ENCODE measurements at regions not wholly inside any gene's neighbourhood (a gene's known extent, or its start where the extent isn't known, plus 50 kb on each side); places are given as distances from the start of the nearest gene placed in this dataset.

DNA sequence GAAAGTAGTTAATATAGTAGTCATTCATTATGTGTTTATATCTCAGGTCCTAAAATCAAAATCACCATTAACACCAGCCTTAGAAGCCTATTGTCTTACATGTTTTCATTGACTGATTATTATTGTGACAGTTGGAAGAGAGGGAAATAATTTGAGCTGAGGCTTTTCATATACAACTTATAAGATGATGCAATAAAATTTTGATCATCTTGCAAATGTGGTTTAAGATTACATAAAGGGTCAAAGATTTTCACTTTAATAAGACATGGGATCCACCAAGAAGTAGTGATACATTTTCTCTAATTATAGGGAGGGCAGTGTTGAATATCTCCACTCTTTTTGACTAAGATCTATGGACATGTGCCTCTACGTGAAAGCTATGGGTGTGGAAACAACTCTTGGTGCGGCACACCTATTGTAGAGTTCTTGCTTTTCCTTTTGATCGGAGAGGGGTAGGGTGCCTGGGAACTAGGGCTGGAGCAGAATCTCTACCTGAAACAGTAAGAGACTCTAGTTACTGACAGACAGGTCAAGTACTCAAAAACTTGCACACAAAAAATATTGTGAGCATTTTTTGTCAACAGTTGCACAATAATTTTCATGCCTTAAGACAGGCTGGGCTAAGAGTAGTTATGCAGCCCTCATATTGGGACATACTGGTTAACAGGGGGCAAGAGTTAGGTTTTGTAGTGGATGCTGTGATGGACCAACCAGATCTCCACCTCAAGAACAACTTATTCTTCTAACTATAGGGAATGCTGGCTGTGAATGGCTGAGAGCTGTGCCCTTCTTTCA, 139.3 kb upstream of the FST start:
- WGBS, 10 experiments, result 63 to 100% (median 92%) methylated on average over 1 to 3 of the region's 3 CpGs; no CpG with 5 or more reads in 3 of the 10 experiments
- no peak overlapping the region for H3K27ac ChIP-seq
- in situ Hi-C loops (cut with MboI; ENCODE audit: low pct_unique_long_range_greater_than_20kb in 2 of 9, low sequenced_read_pairs in 9 of 9, unreplicated experiment in 9 of 9), result no loop called here
- H3K4me3 ChIP-seq, result no peak overlapping the region
- H3K4me1 ChIP-seq (replicated peaks in 1 of 2), result no peaks in the 10 kb centered on the region
- ATAC-seq (replicated peaks in 6 of 8), result no peak

DNA sequence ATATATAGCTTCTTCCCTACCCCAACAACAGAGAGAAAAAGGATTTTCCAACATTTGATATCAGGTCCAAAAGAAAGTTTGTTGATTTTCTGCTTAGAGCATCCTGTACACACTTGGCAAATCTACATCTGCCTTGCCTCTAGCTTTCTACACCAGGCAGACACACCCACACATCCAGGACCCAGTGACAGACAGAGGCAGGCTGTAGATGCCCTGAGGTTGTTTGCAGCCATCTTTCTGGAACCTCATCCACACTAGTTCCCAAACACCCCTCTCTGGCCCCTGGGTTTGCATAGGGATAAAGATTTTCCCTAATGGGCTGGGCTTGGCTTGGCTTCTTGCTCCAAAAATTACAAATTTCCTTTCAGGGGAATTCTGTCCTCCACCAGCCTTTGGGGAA, 138.2 kb upstream of the FST start:
- Histone ChIP-seq H3K4me1 (replicated peaks in 1 of 2) (no peaks in the 10 kb centered on the region), H3K4me3 (no peak overlapping the region), H3K27ac (no peak overlapping the region)
- ATAC-seq (replicated peaks in 6 of 8), result peak in 2 of 8 experiments; percentile 56 to 66
- in situ Hi-C loops (cut with MboI; ENCODE audit: low pct_unique_long_range_greater_than_20kb in 2 of 9, low sequenced_read_pairs in 9 of 9, unreplicated experiment in 9 of 9), result no loop called here

DNA sequence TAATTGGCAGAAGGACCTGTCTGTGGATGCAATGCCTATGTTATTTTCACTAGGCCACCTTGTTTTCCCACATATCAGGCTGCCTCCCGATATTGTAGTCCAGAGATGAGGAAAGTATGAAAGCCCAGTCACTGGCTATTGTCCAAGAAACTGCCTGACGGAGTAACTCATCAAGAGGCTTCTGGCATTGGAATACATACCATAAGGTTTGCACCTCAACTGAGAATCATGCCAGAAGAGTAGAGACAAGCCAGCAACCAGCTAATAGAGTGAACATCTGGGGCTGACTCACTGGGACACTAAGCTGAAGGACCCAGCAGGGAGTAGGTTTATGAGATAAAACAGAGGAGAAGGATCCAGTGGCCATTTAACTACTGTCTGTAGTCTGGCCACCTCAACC, 137.2 kb upstream of the FST start:
- Histone ChIP-seq H3K4me1 (replicated peaks in 1 of 2) (no peaks in the 10 kb centered on the region), H3K27ac (no peak overlapping the region), H3K4me3 (no peak overlapping the region)
- peak in 2 of 8 experiments; percentile 43 to 52 for ATAC-seq (replicated peaks in 6 of 8)
- 0 to 93% (median 80%) methylated on average over 1 to 2 of the region's 2 CpGs; no CpG with 5 or more reads in 2 of the 10 experiments for WGBS, 10 experiments
- in situ Hi-C loops (cut with MboI; ENCODE audit: low pct_unique_long_range_greater_than_20kb in 2 of 9, low sequenced_read_pairs in 9 of 9, unreplicated experiment in 9 of 9), result no loop called here

DNA sequence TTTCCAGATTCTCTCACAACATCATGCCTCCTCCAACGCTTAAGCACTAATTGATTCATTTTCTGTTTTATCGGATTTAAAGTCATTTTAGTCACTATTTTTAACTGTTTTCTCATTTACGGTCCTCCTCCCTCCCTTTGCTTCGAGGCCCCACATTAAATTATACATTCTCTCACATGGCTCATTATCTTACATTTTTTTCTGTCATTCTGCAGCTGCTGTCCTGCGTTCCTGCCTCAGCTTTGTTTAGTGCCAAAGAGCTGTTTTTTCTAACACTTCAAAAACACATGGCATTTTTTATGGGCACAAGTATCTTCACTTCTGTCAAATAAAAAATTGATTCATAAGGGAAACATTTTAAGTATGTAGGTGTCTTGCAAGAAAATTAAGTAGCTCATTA, 130.1 kb upstream of the FST start:
- in situ Hi-C loops (cut with MboI; ENCODE audit: low pct_unique_long_range_greater_than_20kb in 2 of 9, low sequenced_read_pairs in 9 of 9, unreplicated experiment in 9 of 9), result no loop called here
- no peaks in the 10 kb centered on the region for H3K4me1 ChIP-seq (replicated peaks in 1 of 2)
- no peak overlapping the region for H3K27ac ChIP-seq
- ATAC-seq (replicated peaks in 6 of 8), result peak in 1 of 8 experiments; percentile 32
- WGBS, 10 experiments, result 14 to 92% (median 67%) methylated on average over 3 to 5 of the region's 5 CpGs; no CpG with 5 or more reads in 1 of the 10 experiments
- H3K4me3 ChIP-seq, result no peak overlapping the region

GRCh38 chr5:53350991-53351770, 129.2 kb upstream of the FST start:
- in situ Hi-C loops (cut with MboI; ENCODE audit: low pct_unique_long_range_greater_than_20kb in 2 of 9, low sequenced_read_pairs in 9 of 9, unreplicated experiment in 9 of 9), result no loop called here
- peak in 1 of 8 experiments; percentile 29 for ATAC-seq (replicated peaks in 6 of 8)
- Histone ChIP-seq H3K4me3 (no peak overlapping the region), H3K27ac (no peak overlapping the region), H3K4me1 (replicated peaks in 1 of 2) (no peaks in the 10 kb centered on the region)
- 59 to 96% (median 94%) methylated on average over 3 to 4 of the region's 4 CpGs; no CpG with 5 or more reads in 3 of the 10 experiments for WGBS, 10 experiments

GRCh38 chr5:53355316-53355715, 125.1 kb upstream of the FST start:
- no peak for ATAC-seq (replicated peaks in 6 of 8)
- no peak overlapping the region for H3K27ac ChIP-seq
- no peaks in the 10 kb centered on the region for H3K4me1 ChIP-seq (replicated peaks in 1 of 2)
- in situ Hi-C loops (cut with MboI; ENCODE audit: low pct_unique_long_range_greater_than_20kb in 2 of 9, low sequenced_read_pairs in 9 of 9, unreplicated experiment in 9 of 9), result no loop called here
- H3K4me3 ChIP-seq, result no peak overlapping the region
- 57 to 100% (median 79%) methylated on average over 1 to 5 of the region's 5 CpGs; no CpG with 5 or more reads in 3 of the 10 experiments for WGBS, 10 experiments

DNA sequence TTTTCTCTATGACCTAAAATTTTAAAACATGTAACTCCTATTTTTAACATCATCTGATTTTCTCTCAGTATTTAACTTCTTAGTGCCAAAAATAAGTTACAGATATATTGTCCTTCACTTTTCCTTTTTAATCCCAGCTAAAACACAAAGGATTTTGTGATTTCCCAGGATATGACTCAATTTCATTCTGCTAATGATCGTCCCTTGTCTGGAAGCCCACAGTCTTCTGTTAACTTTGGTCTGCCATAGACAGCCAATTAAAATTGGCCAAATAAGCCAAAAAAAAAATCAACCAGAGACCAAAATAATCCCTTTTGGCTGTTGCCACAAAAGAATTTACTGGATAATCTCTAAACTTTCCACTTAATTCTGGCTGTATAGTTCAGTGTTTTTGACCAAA, 124.5 kb upstream of the FST start:
- ATAC-seq (replicated peaks in 6 of 8), result no peak
- H3K4me1 ChIP-seq (replicated peaks in 1 of 2), result no peaks in the 10 kb centered on the region
- no peak overlapping the region for H3K27ac ChIP-seq
- WGBS, 10 experiments, result 0 to 100% (median 78%) methylated on average over 1 of the region's 1 CpG; no CpG with 5 or more reads in 1 of the 10 experiments
- H3K4me3 ChIP-seq, result no peak overlapping the region
- in situ Hi-C loops (cut with MboI; ENCODE audit: low pct_unique_long_range_greater_than_20kb in 2 of 9, low sequenced_read_pairs in 9 of 9, unreplicated experiment in 9 of 9), result no loop called here

DNA sequence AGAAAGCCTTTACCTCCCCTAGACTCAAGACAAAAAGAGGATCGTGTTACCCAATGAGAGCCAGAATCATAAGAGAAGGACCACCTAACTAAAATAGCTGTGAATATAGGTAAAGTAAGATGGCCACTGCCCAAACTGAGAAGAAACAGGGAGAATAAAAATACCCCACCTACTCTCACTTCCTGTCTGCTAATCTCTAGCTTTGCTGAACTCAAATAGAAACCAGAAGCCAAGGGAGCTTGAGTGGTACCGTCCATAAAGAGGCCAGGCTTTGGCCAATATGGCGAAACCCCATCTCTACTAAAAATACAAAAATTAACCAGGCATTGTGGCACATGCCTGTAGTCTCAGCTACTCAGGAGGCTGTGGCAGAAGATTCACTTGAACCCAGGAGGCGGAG, 123.0 kb upstream of the FST start:
- ATAC-seq (replicated peaks in 6 of 8), result no peak
- Histone ChIP-seq H3K27ac (no peak overlapping the region), H3K4me1 (replicated peaks in 1 of 2) (no peaks in the 10 kb centered on the region), H3K4me3 (no peak overlapping the region)
- WGBS, 10 experiments, result 86 to 100% (median 93%) methylated on average over 1 to 4 of the region's 4 CpGs; no CpG with 5 or more reads in 2 of the 10 experiments
- in situ Hi-C loops (cut with MboI; ENCODE audit: low pct_unique_long_range_greater_than_20kb in 2 of 9, low sequenced_read_pairs in 9 of 9, unreplicated experiment in 9 of 9), result no loop called here

DNA sequence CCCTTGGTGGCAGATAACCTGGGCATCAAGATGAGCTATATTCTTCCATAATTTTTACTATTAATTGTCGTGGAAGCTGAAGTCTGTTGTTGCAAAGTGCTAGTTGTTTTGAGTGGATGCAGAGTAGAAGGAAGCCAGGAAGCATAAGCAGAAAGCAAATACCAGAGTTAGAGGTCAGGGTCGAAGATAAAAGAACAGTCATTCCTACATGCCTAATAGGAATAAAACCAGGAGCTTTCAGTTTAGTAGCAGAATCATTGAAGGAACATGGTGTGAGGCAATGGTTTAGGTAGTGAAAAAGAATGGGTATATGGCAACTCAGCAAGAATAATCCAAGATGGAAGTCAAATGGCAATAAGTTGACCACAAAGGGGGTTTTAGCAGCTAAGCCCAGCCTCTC, 121.6 kb upstream of the FST start:
- H3K4me1 ChIP-seq (replicated peaks in 1 of 2), result no peaks in the 10 kb centered on the region
- H3K27ac ChIP-seq, result no peak overlapping the region
- in situ Hi-C loops (cut with MboI; ENCODE audit: low pct_unique_long_range_greater_than_20kb in 2 of 9, low sequenced_read_pairs in 9 of 9, unreplicated experiment in 9 of 9), result no loop called here
- 56 to 100% (median 82%) methylated on average over 1 to 2 of the region's 2 CpGs; no CpG with 5 or more reads in 2 of the 10 experiments for WGBS, 10 experiments
- ATAC-seq (replicated peaks in 6 of 8), result no peak
- H3K4me3 ChIP-seq, result no peak overlapping the region

- H3K27ac ChIP-seq, result no peak overlapping the region
- in situ Hi-C loops (cut with MboI; ENCODE audit: low pct_unique_long_range_greater_than_20kb in 2 of 9, low sequenced_read_pairs in 9 of 9, unreplicated experiment in 9 of 9), result no loop called here
- WGBS, 10 experiments, result 6 to 94% (median 79%) methylated on average over 2 to 4 of the region's 4 CpGs
- no peaks in the 10 kb centered on the region for H3K4me1 ChIP-seq (replicated peaks in 1 of 2)
- H3K4me3 ChIP-seq, result no peak overlapping the region
- ATAC-seq (replicated peaks in 6 of 8), result no peak
Observed at GRCh38 chr5:53359916-53360517, 120.4 kb upstream of the FST start.

DNA sequence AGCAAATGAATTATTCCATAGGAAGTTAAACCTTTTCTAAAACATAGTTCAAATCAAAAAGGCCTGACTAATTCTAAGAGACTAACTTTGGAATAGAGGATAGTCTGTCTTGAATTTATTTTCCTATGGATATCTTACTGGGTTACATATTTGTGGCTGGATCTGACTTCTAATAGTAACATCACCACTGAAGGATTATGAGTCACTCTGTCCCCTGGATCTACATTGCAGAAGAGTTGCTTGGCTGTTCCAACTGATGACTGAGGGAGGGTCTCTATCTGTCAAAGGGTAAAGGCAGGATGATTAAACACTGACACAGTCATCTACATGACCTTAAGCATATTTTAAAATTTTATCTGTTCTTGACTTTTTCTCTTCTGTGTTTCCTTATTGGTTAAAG, 119.6 kb upstream of the FST start:
- Histone ChIP-seq H3K27ac (no peak overlapping the region), H3K4me1 (replicated peaks in 1 of 2) (no peaks in the 10 kb centered on the region), H3K4me3 (no peak overlapping the region)
- ATAC-seq (replicated peaks in 6 of 8), result peak in 4 of 8 experiments; percentile 50 to 87 (median 66)
- in situ Hi-C loops (cut with MboI; ENCODE audit: low pct_unique_long_range_greater_than_20kb in 2 of 9, low sequenced_read_pairs in 9 of 9, unreplicated experiment in 9 of 9), result no loop called here

DNA sequence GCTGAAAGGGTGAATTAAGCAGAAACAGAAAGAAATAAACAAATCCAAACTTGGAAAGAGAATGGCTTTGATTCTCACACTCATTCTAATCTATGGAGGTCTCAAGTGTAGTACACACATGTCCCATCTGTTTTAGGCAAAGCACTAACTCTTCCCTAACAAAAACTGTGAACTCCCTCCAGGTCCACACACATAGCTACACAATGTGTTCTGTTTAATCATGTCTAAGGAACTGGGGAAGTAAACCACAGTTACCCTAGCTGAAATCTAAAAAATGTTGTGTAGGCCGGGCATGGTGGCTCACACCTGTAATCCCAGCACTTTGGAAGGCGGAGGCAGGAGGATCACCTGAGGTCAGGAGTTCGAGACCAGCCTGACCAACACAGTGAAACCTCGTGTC, 118.7 kb upstream of the FST start:
- no peak for ATAC-seq (replicated peaks in 6 of 8)
- no peaks in the 10 kb centered on the region for H3K4me1 ChIP-seq (replicated peaks in 1 of 2)
- no peak overlapping the region for H3K27ac ChIP-seq
- in situ Hi-C loops (cut with MboI; ENCODE audit: low pct_unique_long_range_greater_than_20kb in 2 of 9, low sequenced_read_pairs in 9 of 9, unreplicated experiment in 9 of 9), result no loop called here
- H3K4me3 ChIP-seq, result no peak overlapping the region
- WGBS, 10 experiments, result 47 to 100% (median 76%) methylated on average over 1 to 4 of the region's 4 CpGs; no CpG with 5 or more reads in 4 of the 10 experiments

DNA sequence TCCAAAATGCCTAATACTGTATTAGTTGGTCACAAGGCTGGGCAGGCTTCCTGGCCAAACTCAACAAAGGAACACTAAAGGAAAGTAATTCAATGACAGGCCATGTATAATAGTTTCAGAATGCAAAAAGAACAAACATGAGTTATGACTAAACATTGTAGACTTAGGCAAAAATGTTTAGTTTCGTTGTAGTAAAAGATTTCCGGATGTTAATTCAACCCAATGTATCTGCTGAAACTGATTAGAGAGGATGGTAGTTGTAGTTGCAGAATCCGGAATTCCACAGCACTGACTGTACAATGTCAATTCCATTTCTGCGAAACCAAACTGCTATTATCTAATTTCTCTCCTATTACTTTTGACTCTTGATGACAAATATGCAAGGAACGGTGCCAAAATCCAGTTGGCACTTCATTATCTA, 117.9 kb upstream of the FST start:
- Histone ChIP-seq H3K4me3 (no peak overlapping the region), H3K4me1 (replicated peaks in 1 of 2) (no peaks in the 10 kb centered on the region), H3K27ac (no peak overlapping the region)
- peak in 2 of 8 experiments; percentile 74 to 89 for ATAC-seq (replicated peaks in 6 of 8)
- in situ Hi-C loops (cut with MboI; ENCODE audit: low pct_unique_long_range_greater_than_20kb in 2 of 9, low sequenced_read_pairs in 9 of 9, unreplicated experiment in 9 of 9), result no loop called here
- WGBS, 10 experiments, result 3 to 98% (median 87%) methylated on average over 2 to 5 of the region's 5 CpGs; no CpG with 5 or more reads in 1 of the 10 experiments

Data from motor neuron (in vitro differentiated cells).